ENCODE measurements at regions not wholly inside any gene's neighbourhood (a gene's known extent, or its start where the extent isn't known, plus 50 kb on each side); places are given as distances from the start of the nearest gene placed in this dataset.

DNA sequence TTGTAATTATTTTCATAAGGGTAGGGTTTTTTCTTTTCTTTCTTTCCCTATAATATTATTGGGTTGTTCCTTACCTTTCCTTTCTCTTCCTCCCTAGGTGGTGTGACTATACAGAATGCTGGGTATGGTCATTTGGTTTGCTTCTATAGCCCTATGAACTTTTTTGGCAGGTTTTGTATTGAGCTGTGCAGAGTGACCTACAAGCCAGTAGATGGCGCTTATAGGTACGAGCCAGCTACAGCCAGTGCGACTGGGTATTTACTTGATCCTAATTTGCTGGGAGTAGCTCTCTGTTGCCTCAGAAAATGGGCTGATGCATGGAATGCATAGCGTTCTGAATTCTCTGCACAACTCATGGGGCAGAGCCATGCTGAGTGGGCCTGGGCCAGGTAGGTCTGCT, 423.3 kb downstream of the MAGEE1 start:
- no peak for TF ChIP-seq ZNF16 (tag by site-specific recombination; IDR thresholded peaks at IDR 0.05; ENCODE audit: low read depth)
- TF ChIP-seq, protein P1, sequence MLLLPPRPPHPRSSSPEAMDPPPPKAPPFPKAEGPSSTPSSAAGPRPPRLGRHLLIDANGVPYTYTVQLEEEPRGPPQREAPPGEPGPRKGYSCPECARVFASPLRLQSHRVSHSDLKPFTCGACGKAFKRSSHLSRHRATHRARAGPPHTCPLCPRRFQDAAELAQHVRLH (tag by site-specific recombination; IDR thresholded peaks at IDR 0.05) = no peak
- no peak for TF ChIP-seq GFI1B (tag by site-specific recombination; IDR thresholded peaks at IDR 0.05)
- TF ChIP-seq ZNF76 (tag by site-specific recombination; IDR thresholded peaks at IDR 0.05; ENCODE audit: borderline replicate concordance, low read depth) = no peak
- TF ChIP-seq ZNF521 (tag by site-specific recombination; IDR thresholded peaks at IDR 0.05) = no peak
- no peak for TF ChIP-seq ZNF214 (tag by site-specific recombination; IDR thresholded peaks at IDR 0.05; ENCODE audit: borderline replicate concordance)
- TF ChIP-seq, protein P2, sequence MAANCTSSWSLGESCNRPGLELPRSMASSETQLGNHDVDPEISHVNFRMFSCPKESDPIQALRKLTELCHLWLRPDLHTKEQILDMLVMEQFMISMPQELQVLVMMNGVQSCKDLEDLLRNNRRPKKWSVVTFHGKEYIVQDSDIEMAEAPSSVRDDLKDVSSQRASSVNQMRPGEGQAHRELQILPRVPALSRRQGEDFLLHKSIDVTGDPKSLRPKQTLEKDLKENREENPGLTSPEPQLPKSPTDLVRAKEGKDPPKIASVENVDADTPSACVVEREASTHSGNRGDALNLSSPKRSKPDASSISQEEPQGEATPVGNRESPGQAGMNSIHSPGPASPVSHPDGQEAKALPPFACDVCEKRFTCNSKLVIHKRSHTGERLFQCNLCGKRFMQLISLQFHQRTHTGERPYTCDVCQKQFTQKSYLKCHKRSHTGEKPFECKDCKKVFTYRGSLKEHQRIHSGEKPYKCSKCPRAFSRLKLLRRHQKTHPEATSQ (tag by site-specific recombination; IDR thresholded peaks at IDR 0.05) = no peak
- TF ChIP-seq ZNF221 (tag by site-specific recombination; IDR thresholded peaks at IDR 0.05; ENCODE audit: borderline replicate concordance) = no peak
- no peak for TF ChIP-seq SP3 (tag by site-specific recombination; IDR thresholded peaks at IDR 0.05)
- TF ChIP-seq ZNF404 (tag by site-specific recombination; IDR thresholded peaks at IDR 0.05) = no peak
- TF ChIP-seq, protein P3, sequence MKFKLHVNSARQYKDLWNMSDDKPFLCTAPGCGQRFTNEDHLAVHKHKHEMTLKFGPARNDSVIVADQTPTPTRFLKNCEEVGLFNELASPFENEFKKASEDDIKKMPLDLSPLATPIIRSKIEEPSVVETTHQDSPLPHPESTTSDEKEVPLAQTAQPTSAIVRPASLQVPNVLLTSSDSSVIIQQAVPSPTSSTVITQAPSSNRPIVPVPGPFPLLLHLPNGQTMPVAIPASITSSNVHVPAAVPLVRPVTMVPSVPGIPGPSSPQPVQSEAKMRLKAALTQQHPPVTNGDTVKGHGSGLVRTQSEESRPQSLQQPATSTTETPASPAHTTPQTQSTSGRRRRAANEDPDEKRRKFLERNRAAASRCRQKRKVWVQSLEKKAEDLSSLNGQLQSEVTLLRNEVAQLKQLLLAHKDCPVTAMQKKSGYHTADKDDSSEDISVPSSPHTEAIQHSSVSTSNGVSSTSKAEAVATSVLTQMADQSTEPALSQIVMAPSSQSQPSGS (tag by site-specific recombination; IDR thresholded peaks at IDR 0.05; ENCODE audit: low read depth) = no peak
- no peak for TF ChIP-seq GLIS2 (tag by site-specific recombination; IDR thresholded peaks at IDR 0.05)
- TF ChIP-seq ZNF558 (tag by site-specific recombination; IDR thresholded peaks at IDR 0.05) = no peak
- no peak for TF ChIP-seq ZNF155 (tag by site-specific recombination; IDR thresholded peaks at IDR 0.05)
- TF ChIP-seq ZNF324 (tag by site-specific recombination; IDR thresholded peaks at IDR 0.05) = no peak
- TF ChIP-seq, protein P4, sequence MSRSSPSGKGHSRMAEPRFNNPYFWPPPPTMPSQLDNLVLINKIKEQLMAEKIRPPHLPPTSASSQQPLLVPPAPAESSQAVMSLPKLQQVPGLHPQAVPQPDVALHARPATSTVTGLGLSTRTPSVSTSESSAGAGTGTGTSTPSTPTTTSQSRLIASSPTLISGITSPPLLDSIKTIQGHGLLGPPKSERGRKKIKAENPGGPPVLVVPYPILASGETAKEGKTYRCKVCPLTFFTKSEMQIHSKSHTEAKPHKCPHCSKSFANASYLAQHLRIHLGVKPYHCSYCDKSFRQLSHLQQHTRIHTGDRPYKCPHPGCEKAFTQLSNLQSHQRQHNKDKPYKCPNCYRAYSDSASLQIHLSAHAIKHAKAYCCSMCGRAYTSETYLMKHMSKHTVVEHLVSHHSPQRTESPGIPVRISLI (tag by site-specific recombination; IDR thresholded peaks at IDR 0.05) = no peak
- no peak for TF ChIP-seq ZNF311 (tag by site-specific recombination; IDR thresholded peaks at IDR 0.05; ENCODE audit: borderline replicate concordance)
- ChIA-PET POLR2A (no interaction called here), CTCF (interaction anchor here (0.6 to 0.7 kb wide), 3 partner anchors 41 to 164 kb away, joined by 3 read pairs; no protein-coding TSS in a partner anchor)
- Histone ChIP-seq H3K27ac (ENCODE audit: extremely low read depth, low read depth, low read length) (no peak overlapping the region), H3K9me3 (ENCODE audit: control insufficient read depth, insufficient read depth, low read depth, low read length) (peaks cover 3% of the 10 kb centered on the region; the same call in 1 of the 2 replicates), H3K4me1 (ENCODE audit: control insufficient read depth, insufficient read depth, low read length) (no peaks in the 10 kb centered on the region), H3K4me3 (ENCODE audit: low read depth, low read length) (no peak overlapping the region), H3K36me3 (ENCODE audit: control insufficient read depth in 2 of 2, insufficient read depth in 1 of 2, low read length in 2 of 2) (no peaks in the 10 kb centered on the region)

DNA sequence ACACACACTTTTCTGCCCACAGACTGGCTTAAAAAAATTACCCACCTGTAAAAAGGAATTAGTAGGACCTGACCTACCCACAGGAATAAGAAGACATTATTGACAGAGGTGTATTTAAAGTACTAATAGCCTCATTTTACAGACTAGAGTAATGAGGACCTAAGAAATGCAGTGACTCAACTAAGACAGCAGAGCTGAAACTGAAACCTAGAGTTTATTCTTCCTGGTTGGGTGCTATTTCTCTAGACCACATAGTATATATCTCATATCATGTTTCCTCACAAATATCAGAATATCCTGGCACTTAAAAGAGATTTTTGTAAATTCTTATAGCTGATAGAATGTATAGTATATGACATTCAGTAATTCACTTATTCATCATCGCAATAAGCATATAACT, 435.0 kb downstream of the MAGEE1 start:
- no peaks in the 10 kb centered on the region for H3K4me1 ChIP-seq (ENCODE audit: control insufficient read depth, insufficient read depth, low read length)
- no peaks in the 10 kb centered on the region for H3K36me3 ChIP-seq (ENCODE audit: control insufficient read depth in 2 of 2, insufficient read depth in 1 of 2, low read length in 2 of 2)
- no peak overlapping the region for H3K27ac ChIP-seq (ENCODE audit: extremely low read depth, low read depth, low read length)
- no peak overlapping the region for H3K4me3 ChIP-seq (ENCODE audit: low read depth, low read length)
- ChIA-PET CTCF (interaction anchor here (0.5 kb wide), 1 partner anchor 116 kb away, joined by 5 read pairs; no protein-coding TSS in a partner anchor), POLR2A (no interaction called here)
- no peaks in the 10 kb centered on the region; the same call in 1 of the 2 replicates for H3K9me3 ChIP-seq (ENCODE audit: control insufficient read depth, insufficient read depth, low read depth, low read length)
- TF ChIP-seq ZNF514 (tag by site-specific recombination; IDR thresholded peaks at IDR 0.05) (no peak), ZNF37A (tag by site-specific recombination; IDR thresholded peaks at IDR 0.05) (no peak), ZNF221 (tag by site-specific recombination; IDR thresholded peaks at IDR 0.05; ENCODE audit: borderline replicate concordance) (no peak), ZNF350 (tag by site-specific recombination; IDR thresholded peaks at IDR 0.05) (no peak)
- TF ChIP-seq, protein P5, sequence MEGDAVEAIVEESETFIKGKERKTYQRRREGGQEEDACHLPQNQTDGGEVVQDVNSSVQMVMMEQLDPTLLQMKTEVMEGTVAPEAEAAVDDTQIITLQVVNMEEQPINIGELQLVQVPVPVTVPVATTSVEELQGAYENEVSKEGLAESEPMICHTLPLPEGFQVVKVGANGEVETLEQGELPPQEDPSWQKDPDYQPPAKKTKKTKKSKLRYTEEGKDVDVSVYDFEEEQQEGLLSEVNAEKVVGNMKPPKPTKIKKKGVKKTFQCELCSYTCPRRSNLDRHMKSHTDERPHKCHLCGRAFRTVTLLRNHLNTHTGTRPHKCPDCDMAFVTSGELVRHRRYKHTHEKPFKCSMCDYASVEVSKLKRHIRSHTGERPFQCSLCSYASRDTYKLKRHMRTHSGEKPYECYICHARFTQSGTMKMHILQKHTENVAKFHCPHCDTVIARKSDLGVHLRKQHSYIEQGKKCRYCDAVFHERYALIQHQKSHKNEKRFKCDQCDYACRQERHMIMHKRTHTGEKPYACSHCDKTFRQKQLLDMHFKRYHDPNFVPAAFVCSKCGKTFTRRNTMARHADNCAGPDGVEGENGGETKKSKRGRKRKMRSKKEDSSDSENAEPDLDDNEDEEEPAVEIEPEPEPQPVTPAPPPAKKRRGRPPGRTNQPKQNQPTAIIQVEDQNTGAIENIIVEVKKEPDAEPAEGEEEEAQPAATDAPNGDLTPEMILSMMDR (tag by site-specific recombination; IDR thresholded peaks at IDR 0.05) = no peak
